Caki2 (cell line): ENCODE measurements at regions not wholly inside any gene's neighbourhood (a gene's known extent, or its start where the extent isn't known, plus 50 kb on each side); places are given as distances from the start of the nearest gene placed in this dataset.
"Not testable (repeated sequence)": the region's sequence is repeated elsewhere in the genome, so short reads cannot be mapped to it uniquely, and the experiment has no call there.

Source experiments
- DNase-seq: peaks from one replicate; pipeline ENCODE4 v3.0.0-alpha.2; 2015; ENCODE audit warnings: low read depth
- in situ Hi-C: cut with HindIII; loops from 2 replicates; pipeline ENCODE4 v1.10.0; 2016; ENCODE audit warnings: low sequenced_read_pairs, low pct_unique_long_range_greater_than_20kb, mixed read lengths

DNA sequence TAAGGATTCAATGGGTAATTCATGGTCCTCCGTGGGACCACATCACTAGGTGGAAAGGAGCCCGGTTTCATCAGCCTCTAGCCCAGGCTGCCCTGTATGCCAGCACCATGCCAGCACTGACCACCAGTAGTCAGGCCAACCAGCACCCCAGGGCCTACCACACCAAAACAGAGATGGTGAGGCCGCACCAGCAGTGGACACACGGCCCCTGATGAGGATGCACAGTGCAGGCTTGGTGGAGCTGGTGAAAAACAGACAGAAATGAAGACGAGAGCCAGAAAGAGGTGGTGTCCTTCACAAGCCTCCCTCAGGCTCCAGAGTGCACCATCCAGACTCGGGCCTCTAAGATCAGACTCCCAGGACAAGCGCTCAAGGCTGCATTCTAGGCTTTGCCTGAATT lies 128.2 kb downstream of the MED10 start:
- DNase-seq, result no peak
- in situ Hi-C loops, result no loop called here

DNA sequence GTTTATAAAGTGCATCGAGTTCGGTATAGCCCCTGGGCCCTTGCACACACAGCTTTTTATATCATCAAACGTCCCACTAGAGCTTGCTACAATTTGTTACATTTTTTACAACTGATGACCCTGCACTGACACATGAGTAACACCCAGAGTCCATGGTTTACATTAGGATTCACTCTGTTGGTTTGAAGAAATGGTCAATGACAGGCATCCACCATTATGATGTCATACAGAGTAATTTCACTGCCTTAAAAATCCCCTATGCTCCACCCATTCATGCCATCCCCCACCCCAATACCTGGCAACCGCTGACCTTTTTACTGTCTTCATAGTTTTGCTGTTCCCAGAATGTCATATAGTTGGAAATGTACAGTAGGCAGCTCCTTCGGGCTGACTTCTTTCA lies 130.2 kb downstream of the MED10 start:
- in situ Hi-C loops, result no loop called here
- no peak for DNase-seq

DNA sequence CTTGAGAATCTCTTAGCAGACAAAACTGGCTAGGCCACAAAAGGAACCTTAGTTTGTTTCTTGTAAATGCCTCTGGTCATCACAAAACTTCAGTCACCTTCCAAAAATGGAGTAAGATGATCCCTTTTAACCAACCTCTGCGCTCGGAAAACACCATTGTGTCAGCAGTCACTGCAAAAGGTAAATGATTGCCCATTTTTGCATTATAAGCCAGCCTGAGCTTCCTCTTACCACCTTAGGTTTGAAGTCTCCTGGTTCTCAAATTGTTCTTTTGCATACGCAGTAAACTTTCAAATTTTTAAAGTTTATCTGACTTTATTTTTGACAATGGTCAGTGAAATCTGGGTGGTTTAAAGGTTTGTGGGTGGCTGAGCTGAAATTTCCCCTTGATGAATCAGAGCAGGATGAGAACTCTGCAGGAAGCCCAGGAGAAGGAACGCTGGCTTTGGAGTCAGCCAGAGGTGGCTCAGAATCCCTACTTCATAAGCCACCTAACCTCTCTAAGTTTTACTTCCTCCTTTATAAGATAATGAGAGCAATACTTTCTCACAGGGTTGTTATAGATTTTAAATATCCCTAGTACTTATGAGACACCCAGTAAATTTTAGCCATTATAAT lies 131.4 kb downstream of the MED10 start:
- in situ Hi-C loops, result no loop called here

DNA sequence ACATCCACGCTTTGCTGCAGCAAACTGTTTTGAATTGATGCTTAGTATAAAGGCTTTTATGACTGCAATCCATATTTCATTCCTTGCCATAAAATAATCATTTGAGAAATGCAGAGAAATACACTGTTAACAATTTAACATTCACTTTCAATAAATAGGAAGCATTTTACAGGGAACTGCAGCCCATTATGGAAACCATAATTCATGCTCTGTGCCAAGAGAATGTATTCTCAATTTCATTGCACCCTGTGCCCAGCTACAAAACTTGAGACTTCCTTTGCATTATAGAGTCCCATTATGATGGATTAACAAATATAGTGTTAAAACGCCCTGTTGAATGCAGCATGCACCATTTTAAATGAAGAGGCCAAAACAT lies 134.0 kb downstream of the MED10 start:
- in situ Hi-C loops, result no loop called here
- DNase-seq, result no peak

More for the DNA sequence above, 131.4 kb downstream of the MED10 start:
- DNase-seq, result no peak

DNA sequence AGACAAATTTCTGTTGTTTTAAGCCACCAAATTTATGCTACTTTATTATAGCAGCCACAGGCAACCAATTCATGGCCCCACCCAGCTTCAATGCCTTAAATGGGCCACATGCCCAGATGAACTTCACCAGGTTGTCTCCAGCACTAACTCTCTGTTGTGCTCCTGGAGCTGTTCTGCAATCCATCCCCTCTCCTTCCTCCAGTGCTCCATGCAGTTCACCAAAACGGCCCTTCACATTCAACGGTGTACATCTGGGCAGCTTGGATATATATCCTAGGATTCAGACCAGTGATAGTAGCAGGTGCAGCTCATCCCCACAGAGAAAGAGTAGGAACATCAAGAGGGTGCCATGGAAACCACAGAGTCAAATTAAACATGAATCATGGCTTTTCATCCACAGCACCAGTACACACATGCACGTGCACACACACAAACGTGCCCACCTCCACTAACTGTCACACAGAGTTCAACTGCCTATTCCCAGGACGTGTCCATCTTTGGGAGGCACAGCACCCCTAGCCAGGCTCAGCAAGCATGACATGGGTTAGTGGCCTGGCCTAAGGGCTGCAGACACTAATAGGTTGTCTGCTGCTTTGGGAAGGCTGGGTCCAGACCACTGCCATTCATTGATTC lies 134.5 kb downstream of the MED10 start:
- in situ Hi-C loops, result no loop called here
- no peak for DNase-seq

DNA sequence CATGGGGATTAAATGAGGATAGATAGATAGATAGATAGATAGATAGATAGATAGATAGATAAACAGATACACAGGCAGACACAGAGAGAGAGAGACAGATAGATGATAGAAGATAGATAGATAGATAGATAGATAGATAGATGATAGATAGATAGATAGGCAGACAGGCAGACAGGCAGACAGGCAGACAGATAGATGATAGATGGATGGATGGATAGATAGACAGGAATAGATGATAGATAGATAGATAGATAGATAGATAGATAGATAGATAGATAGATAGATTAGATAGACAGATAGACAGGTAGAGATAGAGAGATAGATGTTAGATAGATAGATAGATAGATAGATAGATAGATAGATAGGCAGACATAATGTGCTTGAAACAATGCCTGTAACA lies 137.3 kb downstream of the MED10 start:
- in situ Hi-C loops, DNase-seq: not testable (repeated sequence)

DNA sequence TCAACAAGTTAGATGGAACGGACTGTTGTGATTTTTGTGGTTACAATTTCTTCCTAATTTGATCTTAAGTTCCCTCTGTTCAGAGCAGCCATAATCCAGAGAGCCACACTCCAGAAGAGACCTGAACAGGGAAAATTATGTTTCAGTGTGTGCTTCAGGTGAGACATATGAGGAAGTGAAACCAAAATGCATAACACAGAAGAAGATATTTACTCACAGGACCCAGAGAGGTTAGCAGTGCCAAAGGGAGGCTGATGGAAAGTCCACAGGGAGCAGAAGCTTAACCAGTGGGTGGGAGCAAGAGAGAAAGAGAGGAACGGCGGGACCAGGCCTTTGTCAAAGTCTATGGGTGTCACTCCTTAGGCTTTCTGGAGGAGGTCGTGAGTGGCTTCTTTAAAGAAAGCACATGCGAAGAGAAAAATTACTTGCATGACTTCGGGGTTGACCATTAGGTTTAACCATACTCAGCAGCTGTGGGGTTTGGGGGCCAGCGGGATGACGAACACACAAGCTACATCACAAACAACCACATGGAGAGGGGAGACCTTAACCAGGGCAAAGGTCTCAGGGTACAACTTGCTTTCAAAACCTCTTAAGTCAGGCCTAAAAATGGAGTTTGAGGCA lies 141.4 kb downstream of the MED10 start:
- in situ Hi-C loops, result no loop called here
- DNase-seq, result no peak

DNA sequence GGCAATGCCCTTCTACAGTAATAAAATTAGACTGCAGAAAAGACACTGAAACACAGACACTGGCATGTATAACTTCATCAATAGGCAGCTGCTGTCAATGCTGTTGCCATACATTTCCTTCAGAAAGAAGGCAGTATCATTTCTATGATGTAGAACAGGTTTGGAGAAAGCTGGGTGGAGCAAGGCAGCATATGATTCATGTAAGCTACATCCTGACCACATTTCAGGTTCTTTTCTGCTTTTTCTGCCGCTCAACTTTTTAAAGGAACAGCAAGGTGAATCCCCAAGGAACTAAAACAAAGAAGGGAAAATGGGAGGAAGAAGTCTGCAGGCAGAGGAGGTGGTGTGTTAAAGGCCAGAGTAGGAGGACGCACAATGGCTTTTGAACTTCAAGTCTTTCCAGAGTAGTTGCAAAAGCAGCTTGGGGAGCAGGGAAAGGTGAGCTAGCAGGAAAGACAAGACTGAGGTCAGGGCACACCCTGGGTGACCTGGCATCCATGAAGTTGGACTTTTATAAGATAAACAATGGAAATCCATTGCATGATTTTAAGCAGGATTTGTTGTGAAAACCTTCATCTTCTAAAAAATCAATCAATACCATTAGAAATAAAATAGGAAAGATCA lies 142.1 kb downstream of the MED10 start:
- DNase-seq, result no peak
- in situ Hi-C loops, result no loop called here

DNA sequence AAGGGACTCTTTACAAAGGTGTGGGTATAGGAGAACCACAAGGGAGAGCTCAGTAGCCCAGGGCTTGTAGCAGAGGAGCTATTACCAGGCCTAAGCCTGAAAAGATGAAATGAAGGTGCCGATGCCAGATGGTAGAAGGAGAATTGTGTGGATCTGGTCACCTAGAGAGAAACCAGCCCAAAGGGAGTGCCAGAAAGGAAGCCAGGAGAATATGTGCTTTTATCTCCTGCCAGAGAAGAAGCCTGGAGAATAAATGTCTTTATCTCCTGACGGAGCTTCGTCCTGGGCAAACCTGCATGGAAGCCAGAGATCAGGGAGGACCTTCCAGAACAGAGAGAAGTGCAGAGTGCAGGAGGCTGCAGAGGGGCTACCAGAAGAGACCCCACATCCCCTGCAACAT lies 142.6 kb downstream of the MED10 start:
- DNase-seq, result no peak
- in situ Hi-C loops, result no loop called here

DNA sequence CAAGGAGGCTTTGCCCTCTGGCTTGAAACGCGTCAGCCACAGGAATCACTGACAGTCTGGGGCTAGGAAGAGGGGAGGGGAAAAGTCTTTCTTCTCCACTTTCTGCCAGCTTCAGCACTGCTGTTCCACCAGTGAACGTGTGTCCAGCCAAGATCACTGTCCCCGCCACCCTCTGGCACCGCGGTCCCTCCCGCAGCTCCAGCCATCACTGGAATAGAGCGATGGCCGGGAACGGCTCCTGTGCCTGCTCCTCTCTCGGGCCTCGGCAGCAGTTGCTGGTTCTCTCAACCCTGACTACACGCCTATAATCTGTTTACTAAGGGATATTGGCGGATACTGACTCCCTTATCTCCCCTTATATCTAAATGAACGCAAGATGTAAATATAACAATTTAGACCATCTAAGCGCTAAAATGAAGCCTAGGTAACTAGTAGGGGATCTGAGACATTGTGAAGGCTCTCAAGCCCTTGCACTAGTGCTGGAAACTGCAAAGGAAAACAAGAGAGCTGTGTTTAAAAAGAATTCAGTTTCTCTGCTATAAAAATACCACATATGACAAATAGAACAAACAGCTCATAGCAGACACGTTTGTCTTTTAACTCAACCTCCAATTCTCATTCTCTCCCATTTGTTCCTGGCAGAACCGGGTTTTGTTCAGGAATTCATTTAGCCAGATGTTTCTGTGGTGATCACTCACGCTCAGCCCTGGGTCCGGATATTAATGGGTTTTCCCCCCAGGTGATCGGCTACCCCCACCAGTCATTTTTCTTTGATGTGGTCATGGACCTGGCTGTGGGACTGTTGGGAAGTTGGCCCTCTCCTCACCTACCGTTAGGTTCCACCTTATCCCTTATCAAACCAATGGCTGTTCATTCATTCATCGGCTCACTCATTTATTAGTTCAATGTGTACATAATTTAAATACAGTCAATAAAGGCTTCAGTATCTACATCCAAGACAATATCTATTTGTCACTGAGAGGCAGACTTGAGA lies 149.8 kb downstream of the MED10 start:
- no peak for DNase-seq
- in situ Hi-C loops, result no loop called here

DNA sequence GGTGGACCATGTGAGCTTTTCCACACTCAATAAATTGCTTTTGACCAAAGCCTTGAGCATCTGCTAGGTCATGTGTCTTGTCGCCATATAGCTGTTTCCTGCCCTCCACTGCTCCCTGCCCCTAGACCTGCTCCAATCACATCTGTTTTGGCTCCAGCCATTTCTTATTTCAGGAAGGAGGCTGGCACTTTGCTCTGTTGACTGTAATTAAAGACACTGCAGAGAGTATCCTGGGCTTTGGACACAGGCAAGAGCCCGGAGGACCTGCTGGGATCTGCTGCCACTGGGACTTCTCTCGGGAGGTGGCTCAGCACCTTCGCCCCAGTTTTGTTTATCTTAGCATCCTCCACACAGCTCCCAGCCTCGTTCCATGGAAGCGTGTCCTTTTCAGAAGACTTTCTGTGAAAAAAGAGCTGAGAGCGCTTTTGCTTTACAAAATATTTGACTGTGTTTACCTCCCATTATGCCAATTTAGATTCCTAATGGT lies 153.2 kb downstream of the MED10 start:
- in situ Hi-C loops, result no loop called here
- DNase-seq, result no peak

DNA sequence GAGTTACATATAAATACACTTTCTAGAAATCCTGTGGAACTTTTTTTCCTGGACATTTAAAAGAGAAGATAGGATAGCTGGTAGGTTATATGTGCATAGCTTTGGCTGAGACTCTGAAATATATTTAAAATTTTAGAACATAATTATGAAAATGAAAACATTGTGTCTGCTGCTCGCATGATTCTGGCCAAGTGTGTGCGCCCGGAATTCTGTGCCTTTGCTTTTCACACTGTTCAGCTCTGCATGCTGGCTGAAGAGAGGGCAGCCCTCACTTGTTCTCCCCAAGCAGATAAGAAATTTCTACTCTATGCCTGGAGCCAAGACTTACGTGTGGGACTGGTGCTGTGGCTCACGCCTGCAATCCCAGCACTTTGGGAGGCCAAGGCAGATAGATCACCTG lies 153.9 kb downstream of the MED10 start:
- in situ Hi-C loops, result no loop called here
- DNase-seq, result no peak

DNA sequence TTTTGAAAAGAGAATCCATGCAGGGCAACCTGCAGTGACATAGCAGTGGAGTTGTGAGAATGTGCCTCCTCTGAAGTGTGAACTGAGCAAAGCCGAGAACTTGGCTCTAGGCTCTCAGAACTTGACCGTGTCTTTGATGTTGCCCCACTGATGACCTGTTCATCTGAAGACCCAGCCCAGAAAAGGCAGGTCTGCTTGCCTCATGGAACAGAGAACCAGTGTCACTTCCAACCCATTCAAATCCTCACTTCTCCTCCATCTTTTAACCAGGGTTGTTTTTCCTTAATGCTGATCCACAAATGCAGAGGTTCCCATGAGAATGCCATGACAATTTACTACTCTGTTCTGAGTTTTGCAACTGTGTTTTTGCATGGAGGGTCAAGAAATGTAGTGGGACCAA lies 155.4 kb downstream of the MED10 start:
- DNase-seq, result no peak
- in situ Hi-C loops, result no loop called here

DNA sequence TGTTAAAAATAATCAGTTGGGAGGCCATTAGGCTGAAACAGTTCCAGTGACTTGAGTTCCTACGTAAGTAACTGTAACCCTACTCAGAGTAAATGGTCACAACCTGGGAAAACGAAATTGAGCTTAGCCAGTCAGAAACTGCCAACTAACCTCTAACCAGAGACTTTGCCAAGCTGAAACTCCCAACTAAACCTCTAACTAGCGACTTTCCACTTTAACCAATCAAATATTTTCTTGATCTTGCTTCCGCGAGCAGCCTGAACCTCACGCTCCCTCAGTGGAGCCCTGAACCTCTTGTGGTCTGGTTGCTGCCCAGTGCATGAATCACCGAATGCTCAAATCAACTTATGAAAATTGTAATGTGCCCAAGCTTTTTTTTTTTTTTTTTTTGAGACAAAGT lies 156.2 kb downstream of the MED10 start:
- in situ Hi-C loops, result no loop called here

DNA sequence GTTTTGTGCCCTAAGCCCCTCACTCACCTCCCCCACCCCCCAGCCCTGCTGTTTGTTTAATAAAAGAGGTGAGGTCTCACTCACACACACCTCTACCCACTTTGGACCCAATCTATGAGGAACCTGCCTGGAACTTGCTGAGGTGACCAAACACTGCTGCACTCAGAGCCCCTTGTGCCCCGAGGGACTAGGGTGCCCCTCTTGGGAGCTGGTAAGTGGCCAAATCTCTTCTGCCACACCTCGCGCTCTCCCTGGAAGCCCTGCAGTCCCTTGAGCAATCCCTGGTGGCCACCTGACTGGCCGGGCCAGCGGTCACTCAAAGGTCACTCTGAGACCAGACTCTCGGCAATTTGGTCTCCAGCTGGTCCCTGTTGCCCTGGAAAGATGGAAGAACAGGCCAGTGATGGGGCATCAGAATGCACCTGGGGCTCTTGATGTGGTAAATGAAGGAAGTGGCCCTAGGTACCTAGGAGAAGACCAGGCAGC lies 157.2 kb downstream of the MED10 start:
- in situ Hi-C loops, result no loop called here

More for the DNA sequence above, 156.2 kb downstream of the MED10 start:
- no peak for DNase-seq

DNA sequence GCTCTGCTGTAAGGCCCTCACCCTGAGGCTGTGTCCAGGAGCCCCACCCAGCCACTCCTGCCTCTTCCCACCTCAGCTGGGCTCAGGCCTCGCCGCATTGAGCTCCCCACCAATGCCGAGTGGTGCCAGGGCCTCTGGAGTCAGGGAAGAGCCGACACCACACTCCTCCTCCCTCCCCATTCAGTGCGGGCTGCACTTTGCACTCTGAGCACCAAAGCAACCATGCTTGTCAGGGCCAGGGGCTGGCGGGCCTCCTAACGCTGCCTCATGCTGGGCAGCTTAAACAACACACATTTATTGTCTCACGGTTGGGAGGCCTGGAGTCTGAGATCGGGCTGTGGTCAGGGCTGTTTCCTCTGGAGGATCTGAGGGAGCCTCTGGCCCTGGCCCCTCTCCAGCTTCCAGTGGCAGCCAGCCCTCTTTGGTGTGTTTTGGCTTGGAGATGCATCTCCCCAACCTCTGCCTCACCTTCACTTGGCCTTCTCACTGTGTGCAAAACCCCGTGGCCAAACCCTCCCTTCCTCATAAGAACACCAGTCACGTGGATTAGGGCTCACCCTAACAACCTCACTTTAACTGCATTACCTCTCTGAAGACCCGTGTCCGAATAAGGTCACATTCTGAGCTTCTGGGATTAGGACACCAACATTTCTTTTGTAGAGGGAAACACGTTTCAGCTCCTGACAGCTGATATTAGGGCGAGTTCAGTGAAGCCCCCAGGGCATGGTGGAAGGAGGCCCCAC lies 157.8 kb downstream of the MED10 start:
- DNase-seq, result no peak
- in situ Hi-C loops, result no loop called here

More for the DNA sequence above, 157.2 kb downstream of the MED10 start:
- DNase-seq, result no peak

DNA sequence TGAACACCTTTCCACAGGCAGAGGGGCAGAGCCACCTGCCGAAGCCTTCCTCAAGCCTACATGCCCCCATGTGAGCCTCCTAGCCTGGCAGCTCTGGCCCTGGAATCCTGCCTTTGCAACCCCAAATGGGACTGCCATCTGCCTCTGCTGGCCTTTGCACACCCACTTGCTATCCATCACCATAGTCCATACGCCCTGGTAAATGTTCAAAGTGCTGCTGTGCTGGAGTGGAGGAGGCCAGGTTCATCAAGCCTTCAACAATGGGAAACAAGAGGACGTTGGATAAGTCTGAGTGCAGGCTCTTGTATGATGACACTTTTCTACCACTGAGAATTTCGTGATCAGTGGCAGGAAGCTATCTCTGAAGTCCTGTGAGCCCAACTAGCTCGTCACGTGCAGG lies 159.8 kb downstream of the MED10 start:
- in situ Hi-C loops, result no loop called here
- no peak for DNase-seq
